A549 (cell line): ENCODE measurements at regions not wholly inside any gene's neighbourhood (a gene's known extent, or its start where the extent isn't known, plus 50 kb on each side); places are given as distances from the start of the nearest gene placed in this dataset.

ENCODE experiments used
- CBX8 ChIP-seq: fragments of 200-600 bp; sonication (generic); IDR thresholded peaks from 2 replicates; pipeline ENCODE4 v1.6.1; 2016
- FOSL2 ChIP-seq, 2 experiments: fragments of 450-650 bp in 1 of 2; fragments of >200 bp in 1 of 2; sonication (Bioruptor Twin) in 1 of 2; formaldehyde crosslinking; IDR thresholded peaks; 2 replicates each; pipeline versions ENCODE4 v1.5.0 to v1.6.1; 2016 to 2020; ENCODE audit warnings: mild to moderate bottlenecking in 1 of 2, moderate library complexity in 1 of 2
- HDAC2 ChIP-seq: fragments of 200-600 bp; sonication (generic); IDR thresholded peaks from 2 replicates; pipeline ENCODE4 v1.6.1; 2016
- KDM1A ChIP-seq: fragments of 200-600 bp; sonication (generic); IDR thresholded peaks from 2 replicates; pipeline ENCODE4 v1.6.1; 2016; ENCODE audit warnings: low read depth, mild to moderate bottlenecking
- NPAS2 ChIP-seq: fragments of 250-450 bp; sonication (Bioruptor Pico); IDR thresholded peaks from 2 replicates; pipeline ENCODE4 v1.8.0; 2022; ENCODE audit warnings: mild to moderate bottlenecking, moderate library complexity, borderline replicate concordance
- NR3C1 ChIP-seq: fragments of >200 bp; sonication (Bioruptor Twin); formaldehyde crosslinking; IDR thresholded peaks from 3 replicates; pipeline ENCODE4 v1.6.1; 2017
- POLR2A ChIP-seq: IDR thresholded peaks from 2 replicates; pipeline ENCODE4 v1.6.1; 2012; ENCODE audit warnings: mild to moderate bottlenecking, low read length
- RFX5 ChIP-seq: fragments of 450-650 bp; IDR thresholded peaks from 2 replicates; pipeline ENCODE4 v1.7.1; 2014; ENCODE audit warnings: antibody characterized with exemption, mild to moderate bottlenecking, moderate library complexity
- ZNF302 ChIP-seq: fragments of 250-450 bp; sonication (Bioruptor Pico); IDR thresholded peaks from 2 replicates; pipeline ENCODE4 v1.9.0; 2021; ENCODE audit warnings: inconsistent platforms, mild to moderate bottlenecking, moderate library complexity
- TF ChIP-seq, protein P1 (sequence below): fragments of >200 bp; sonication (Bioruptor Twin); formaldehyde crosslinking; IDR thresholded peaks from 3 replicates; pipeline ENCODE4 v1.5.1; 2016
- TF ChIP-seq, protein P2 (sequence below): fragments of 150-350 bp; IDR thresholded peaks from 2 replicates; pipeline ENCODE4 v1.6.1; 2014; ENCODE audit warnings: low read depth, mild to moderate bottlenecking, low read length

DNA sequence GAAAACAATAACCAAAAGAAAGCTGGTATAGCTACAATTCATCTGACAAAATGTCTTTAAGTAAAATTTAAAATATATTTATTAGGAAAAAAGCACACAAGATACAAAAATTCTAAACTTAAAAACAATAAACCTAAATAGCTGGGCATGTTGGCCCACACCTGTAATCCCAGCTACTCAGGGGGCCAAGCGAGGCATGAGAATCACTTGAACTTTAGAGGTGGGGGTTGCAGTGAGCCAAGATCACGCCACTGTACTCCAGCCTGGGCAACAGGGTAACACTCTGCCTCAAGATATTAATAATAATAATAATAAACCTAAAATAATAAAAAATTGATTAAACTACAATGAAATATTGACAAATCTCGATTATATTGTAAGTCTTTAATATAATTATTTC lies 77.8 kb upstream of the PDK4 start:
- no peak for TF ChIP-seq HDAC2
- TF ChIP-seq NPAS2 (CRISPR knock-in tag), result no peak
- TF ChIP-seq, protein P1, sequence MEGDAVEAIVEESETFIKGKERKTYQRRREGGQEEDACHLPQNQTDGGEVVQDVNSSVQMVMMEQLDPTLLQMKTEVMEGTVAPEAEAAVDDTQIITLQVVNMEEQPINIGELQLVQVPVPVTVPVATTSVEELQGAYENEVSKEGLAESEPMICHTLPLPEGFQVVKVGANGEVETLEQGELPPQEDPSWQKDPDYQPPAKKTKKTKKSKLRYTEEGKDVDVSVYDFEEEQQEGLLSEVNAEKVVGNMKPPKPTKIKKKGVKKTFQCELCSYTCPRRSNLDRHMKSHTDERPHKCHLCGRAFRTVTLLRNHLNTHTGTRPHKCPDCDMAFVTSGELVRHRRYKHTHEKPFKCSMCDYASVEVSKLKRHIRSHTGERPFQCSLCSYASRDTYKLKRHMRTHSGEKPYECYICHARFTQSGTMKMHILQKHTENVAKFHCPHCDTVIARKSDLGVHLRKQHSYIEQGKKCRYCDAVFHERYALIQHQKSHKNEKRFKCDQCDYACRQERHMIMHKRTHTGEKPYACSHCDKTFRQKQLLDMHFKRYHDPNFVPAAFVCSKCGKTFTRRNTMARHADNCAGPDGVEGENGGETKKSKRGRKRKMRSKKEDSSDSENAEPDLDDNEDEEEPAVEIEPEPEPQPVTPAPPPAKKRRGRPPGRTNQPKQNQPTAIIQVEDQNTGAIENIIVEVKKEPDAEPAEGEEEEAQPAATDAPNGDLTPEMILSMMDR, result no peak
- no peak for TF ChIP-seq KDM1A
- no peak for TF ChIP-seq NR3C1
- TF ChIP-seq FOSL2 (IDR thresholded peaks at IDR 0.05), result no peak
- no peak for TF ChIP-seq FOSL2 (CRISPR knock-in tag; IDR thresholded peaks at IDR 0.05)
- TF ChIP-seq POLR2A, result no peak
- TF ChIP-seq, protein P2, sequence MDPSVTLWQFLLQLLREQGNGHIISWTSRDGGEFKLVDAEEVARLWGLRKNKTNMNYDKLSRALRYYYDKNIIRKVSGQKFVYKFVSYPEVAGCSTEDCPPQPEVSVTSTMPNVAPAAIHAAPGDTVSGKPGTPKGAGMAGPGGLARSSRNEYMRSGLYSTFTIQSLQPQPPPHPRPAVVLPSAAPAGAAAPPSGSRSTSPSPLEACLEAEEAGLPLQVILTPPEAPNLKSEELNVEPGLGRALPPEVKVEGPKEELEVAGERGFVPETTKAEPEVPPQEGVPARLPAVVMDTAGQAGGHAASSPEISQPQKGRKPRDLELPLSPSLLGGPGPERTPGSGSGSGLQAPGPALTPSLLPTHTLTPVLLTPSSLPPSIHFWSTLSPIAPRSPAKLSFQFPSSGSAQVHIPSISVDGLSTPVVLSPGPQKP, result no peak
- no peak for TF ChIP-seq RFX5
- TF ChIP-seq ZNF302 (CRISPR knock-in tag), result no peak
- TF ChIP-seq CBX8, result no peak
